ENCODE measurements at regions not wholly inside any gene's neighbourhood (a gene's known extent, or its start where the extent isn't known, plus 50 kb on each side); places are given as distances from the start of the nearest gene placed in this dataset.
"Not testable (repeated sequence)": the region's sequence is repeated elsewhere in the genome, so short reads cannot be mapped to it uniquely, and the experiment has no call there.

DNA sequence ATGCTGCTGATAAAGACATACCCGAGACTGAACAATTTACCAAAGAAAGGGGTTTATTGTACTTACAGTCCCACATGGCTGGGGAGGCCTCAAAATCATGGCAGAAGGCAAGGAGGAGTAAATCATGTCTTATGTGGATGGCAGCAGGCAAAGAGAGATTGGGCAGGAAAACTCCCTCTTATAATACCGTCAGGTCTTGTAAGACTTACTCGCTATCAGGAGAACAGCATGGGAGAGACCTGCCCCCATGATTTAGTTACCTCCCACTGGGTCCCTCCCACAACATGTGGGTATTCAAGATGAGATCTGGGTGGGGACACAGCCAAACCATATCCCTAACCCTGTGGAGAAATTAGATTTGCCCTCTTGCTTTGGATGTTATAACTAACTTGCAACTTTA lies 1068.0 kb upstream of the ZEB2 start:
- DNase-seq (ENCODE audit: low spot score), result no peak

DNA sequence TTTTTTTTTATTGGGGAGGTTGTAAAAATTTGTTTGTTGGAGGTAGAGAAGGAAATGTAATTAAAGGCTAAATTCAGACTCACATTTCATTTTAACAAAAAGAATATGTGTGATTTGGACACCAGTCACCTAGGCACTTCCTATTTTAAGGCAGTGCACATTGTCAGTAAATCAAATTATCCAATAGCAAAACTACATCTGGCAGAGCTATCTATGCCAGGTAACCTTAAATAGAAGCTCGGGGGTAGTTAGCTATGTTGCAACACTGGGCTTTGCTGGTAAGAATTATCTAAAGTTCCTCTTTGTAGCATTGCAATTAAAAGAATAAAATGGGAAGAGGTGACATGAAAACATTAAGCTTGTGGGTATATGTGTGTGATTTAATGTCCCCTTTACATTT lies 1064.4 kb upstream of the ZEB2 start:
- DNase-seq (ENCODE audit: low spot score), result no peak

DNA sequence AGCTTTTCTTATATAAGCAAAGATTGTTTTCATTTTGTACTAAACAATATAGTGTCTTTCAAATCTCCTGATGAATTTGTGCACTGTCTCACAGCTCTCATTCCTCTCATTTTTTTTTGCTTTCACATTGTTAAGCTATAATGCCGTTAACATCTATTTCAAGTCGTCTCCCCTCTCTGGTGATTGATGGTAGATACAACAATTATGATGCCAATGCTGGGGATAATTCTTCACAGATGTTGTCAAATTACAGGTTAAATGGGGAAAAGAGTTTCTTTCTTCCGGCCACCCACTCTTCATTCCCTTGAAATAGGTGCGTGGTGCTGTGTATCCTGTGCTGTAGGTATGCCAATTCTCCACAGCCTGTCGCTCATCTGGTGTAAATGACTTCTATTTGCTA lies 1053.7 kb upstream of the ZEB2 start:
- DNase-seq (ENCODE audit: low spot score), result no peak

DNA sequence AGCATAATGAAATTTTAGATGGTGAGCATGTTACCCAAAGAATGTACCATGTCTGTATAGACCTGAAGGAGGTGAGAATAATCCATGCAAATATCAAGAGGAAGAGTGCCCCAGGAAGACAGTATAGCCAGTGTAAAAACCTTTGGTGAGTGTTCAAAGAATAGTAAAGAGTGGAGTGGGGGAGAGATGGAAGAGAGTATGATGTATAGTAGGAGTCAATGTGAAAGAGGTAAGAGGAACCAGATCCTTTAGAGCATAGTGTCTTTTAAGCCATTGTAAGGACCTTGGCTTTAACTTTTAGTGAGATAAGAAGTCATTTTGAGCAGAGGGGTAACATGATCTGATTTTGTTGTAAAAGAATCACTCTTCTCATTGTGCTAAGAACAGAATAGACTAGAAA lies 1052.3 kb upstream of the ZEB2 start:
- DNase-seq (ENCODE audit: low spot score), result no peak

DNA sequence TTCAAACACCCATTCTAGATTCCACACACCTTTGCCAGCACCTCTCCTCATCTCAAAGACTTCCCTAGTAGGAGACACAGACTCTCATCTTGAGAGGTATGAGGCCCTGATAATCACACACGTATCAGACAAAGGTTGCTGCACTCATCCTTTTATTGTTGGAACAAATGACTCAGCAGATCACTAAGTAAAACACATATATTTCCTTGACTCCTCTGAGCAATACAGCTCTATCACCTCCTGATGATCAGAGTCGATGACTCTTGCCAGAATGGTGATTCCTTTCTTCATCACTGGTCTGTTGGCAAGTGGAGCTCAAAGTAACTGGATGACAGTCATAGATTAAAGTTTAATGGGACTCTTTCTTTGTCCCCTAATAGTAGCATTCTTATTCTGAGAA lies 1049.2 kb upstream of the ZEB2 start:
- DNase-seq (ENCODE audit: low spot score), result no peak

DNA sequence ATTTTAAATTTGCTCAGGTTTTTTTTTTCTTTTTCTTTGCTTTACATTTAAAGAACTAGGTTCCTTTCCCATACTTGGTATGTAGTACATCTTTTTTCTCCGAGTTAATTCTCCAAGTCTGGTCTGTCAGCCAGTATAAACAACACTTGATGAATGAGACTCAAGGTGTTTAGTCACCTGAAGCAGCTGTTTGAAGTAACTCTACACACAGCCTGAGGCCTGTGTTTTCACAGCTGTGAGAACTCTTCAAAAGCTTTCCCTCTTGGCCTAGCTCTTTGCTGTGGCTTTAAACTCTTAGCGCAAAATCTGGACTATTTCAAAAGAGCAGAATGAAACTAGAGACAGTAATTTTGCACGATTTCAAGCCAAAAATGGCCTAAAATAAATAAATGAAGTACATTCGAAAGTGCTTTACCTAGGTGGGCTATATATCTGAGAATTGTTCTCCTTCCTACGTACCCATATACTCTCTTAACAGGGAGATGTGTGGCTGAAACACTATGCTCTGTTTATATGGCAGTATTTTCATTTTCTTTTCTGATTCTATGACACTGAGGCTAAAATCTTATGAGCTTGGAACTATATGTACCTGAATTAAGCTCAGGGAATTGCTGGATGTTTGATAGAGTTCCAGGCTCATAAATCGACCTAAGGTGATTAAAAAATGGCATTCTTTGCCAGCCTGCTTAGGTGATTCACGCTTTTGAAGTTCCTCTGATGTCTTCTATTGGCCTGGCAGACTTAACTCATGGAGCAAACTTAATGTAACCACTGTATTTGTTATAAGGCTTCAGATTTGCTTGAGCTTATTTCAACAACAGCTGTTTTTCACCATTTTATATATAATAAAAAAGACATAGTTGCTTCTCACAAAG lies 1044.1 kb upstream of the ZEB2 start:
- DNase-seq (ENCODE audit: low spot score), result no peak

DNA sequence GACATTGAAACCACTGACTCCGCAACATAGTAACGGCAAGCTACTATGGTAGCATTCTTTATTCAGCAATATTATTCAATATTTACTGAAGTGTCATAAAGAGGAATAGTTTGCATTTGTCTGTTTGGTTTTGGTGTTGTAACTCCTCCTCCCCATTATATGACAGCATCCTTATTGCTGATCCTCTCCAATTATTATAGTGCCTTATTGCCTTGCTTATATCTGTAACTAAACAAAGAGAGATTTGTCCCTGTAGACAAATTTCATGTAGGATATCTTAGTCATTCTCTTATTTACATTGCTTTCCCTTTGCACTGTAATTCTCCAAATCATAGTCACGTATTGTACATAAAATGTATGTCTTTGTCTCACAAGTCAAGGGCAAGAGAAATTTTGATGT lies 1041.2 kb upstream of the ZEB2 start:
- DNase-seq (ENCODE audit: low spot score), result no peak

DNA sequence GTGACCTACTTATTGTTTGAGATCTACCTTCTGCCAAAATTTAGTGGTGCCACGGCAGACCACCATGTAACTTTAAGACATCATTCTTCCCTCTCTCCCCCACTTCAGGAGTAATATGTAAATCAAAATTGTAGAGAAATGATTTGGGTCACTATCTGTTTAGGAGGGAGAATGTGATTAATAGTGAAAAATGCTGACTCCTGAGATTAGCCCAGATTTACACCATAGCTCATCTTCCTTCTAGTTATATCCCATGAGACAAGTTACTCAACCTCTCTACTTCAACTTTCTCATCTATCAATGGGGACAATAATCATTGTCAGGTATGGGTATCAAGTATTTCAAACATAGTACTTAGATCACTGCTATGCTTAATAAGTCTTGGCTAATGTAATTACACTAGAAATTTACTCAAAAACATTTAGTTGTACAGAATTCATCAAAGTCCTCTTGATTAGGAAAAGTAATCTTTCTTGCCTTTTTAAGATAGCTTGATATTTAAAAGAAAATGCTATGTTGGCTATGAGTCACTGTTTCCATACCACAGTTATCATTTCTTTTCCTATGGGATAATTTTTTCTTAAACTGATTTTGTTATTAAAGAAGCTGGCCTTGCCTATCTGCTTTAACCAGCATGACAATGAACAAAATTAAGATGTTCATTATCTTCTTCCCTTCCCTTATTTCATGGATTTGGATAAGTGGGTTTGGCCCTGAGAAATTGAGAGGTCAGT lies 1038.9 kb upstream of the ZEB2 start:
- no peak for DNase-seq (ENCODE audit: low spot score)

DNA sequence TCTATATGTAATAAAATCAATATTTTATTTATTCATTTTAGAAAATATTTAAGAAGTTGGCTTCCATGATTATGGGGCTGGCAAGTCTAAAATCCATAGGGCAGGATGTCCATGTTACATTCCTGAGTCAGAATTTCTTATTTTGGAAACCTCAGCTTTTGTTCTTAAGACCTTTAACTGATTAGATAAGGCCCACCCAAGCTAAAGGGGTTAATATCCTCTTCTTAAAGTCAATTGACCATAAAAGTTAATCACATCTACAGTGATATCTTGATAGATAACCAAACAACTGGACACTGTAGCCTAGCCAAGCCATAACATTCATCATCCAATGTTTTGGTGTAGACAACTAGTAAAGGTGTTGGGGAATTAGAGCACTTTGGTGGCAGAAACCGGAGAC lies 1035.4 kb upstream of the ZEB2 start:
- no peak for DNase-seq (ENCODE audit: low spot score)

DNA sequence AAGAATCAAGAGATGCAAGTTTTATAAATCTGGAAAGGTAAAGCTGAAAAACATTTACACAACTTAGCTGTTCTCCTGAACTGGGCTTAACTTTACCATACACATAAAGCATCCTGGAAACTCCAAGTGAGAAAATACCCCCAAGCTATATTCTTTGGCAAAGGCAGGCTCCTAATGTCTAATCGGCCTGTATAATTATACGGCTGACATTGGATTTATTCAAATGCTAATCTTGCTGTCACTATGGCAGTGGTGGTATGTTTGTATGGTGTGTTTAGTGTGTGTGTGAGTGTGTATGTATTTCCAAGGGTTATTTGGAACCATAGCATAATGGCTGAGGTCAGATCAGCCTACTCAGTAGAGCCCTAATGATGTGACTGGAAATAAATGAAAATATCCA lies 1031.8 kb upstream of the ZEB2 start:
- no peak for DNase-seq (ENCODE audit: low spot score)

DNA sequence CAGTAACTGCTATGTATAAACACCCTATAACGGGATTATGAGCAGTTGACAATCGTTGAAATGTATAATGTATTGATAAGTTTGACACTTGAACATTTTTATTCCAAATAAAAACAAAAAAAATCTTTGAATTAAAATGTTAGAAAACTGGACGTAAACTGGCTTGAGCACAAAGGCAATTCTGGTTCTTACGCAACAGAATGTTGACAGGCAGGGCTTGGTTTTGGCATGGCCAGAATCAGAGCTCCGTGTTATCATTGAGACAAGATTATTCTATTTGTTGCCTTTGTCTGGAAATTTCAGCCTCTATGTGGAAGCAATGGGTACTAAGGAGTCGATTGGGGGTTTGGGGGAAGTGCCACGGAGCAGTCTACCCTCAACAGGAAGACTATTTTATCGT lies 1028.6 kb upstream of the ZEB2 start:
- no peak for DNase-seq (ENCODE audit: low spot score)

DNA sequence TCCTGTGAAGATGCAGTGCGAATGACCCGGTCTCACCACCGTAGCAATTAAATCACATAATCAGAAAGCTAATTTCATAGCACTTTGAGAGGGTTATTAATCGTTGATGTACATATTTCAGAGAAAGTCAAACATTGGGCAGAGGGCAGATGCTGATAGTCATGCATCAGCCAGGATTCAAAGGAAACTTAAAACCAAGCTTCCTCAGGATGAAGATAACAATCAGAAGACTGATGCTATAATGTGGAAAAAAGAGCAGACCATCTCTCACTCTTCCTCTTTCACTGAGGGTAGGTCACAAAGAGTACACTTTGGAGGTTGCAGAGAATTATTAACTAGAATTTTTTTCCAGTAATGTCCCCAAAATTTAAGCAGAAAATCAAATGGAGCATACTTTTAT lies 1027.7 kb upstream of the ZEB2 start:
- DNase-seq (ENCODE audit: low spot score), result no peak

DNA sequence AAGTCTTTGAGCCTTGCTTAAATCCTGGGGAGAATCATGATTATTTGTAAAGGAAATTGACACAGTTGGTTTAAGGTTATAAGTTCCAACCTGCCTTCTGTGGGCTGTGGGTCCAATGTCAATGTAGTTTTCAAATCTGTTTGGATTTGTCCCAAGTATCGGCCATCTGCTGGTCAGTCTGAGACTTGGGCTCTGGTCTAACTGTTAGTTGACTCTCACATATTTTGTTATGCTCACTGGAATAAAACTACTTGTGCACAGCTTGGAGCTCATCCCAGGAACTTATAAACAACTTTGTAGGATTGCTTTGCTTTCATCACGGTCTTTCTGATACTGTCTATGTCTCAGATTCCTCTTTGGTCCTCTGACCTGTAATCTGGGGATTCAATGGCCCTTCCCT lies 1026.2 kb upstream of the ZEB2 start:
- DNase-seq (ENCODE audit: low spot score), result peak; percentile 4

DNA sequence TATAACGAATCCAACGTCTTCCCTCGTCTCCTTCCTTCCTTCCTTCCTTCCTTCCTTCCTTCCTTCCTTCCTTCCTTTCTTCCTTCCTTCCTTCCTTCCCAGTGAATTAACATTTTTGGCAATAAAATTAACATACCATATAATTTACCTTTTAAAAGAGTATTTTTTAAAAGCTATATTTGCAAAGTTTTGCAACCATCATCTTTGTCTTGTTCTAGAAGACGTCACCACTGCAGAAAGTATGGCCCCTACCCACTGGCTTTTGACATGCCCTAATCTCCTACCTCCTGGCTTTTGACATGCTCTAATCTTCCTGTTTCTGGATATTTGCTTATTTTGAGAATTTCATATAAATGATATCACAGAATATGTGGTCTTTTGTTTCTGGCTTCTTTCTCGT lies 1023.9 kb upstream of the ZEB2 start:
- no peak for DNase-seq (ENCODE audit: low spot score)

DNA sequence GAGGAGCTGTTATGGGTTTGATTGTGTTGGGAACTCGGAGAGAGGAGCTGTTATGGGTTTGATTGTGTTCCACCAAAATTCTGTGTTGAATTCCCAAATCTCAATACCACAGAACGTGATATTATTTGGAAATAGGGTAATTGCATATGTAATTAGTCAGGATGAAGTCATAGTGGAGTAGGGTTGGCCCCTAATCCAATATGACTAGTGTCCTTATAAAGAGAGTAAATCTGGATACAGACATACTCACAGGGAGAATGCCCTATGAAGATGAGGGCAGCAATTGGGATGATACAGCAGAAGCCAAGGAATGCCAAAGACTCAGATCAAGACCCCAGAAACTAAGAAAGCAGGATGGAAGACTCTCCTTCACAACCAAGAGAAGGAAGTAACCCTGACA lies 1023.2 kb upstream of the ZEB2 start:
- no peak for DNase-seq (ENCODE audit: low spot score)

DNA sequence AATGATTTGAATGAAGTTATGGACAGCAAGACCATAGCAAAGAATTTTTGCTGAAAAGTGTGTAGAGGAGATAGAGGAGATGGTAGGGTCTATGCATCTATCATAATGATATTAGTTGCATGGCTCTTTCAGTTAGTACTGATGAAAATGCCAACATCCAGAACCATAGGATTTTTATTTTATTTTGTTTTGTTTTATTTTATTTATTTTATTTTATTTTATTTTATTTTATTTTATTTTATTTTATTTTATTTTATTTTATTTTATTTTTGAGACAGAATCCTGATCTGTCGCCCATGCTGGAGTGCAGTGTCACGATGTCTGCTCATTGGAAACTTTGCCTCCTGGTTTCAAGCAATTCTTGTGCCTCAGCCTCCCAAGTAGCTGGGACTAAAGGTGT lies 1021.1 kb upstream of the ZEB2 start:
- DNase-seq (ENCODE audit: low spot score), result no peak

DNA sequence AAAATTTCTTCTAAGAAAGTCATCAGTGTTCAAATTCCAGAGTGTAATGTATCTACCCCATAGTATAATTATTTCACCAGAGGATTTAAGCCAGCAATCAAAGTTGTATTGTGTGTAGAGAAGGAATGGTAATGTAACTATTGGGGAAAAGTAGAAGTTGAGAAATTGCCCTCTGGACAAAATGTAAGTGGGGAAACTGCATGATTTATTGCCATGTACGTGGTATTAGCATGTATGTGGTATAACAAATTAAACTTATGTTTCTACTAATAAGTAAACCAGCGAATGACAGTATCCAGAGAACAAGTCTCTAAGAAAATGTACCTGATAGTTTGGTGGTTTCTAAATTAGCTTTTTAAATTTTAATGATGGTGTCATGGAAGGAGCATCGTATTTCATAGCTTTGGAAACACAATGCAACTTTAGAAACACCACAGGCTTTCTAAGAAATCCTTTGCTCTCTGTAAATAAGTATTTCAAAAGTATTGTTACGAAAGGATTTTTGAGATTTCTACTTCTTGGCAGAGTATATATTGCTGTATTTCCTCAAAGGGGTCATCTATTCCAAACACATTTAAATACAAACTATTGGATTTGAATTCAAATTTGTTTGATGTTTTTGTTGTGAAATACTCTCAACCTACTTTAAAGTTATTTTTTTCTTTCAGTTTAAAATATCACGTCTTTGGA lies 1018.9 kb upstream of the ZEB2 start:
- no peak for DNase-seq (ENCODE audit: low spot score)

DNA sequence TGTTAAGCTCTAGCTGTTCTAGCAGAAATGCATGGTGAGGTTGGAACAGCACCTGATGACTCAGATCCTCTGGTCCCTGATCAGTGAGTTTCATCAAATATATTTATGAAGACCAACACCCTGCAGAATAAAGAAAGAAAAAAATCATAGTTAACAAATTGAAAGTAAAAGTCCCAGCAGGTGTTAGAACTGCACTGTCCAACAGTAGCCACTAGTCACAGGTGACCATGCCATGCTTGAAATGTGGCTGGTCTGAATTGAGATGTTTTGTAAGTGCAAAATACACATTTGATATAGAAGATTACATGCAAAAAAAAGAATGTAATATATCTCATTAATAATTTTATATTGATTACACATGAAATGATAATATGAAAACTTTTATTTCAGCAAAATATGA lies 1010.7 kb upstream of the ZEB2 start:
- no peak for DNase-seq (ENCODE audit: low spot score)

DNA sequence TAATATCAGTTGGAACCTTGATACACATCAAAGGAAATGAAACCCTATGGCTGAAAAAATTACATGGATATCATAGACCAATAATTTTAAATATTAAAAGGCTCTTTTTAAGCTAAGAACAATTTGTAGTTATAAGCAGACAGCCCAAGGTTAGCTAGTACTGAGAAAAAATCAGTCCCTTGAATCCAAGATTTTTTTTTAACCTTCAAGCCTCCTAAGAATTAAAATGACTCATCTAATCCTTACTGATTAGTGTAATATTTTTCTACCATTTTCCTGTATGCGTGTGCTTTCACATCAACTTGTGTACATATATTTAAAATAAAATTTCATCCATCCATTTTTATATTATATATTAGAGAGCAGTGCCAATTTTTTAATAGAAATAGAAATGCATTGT lies 1004.9 kb upstream of the ZEB2 start:
- no peak for DNase-seq (ENCODE audit: low spot score)

DNA sequence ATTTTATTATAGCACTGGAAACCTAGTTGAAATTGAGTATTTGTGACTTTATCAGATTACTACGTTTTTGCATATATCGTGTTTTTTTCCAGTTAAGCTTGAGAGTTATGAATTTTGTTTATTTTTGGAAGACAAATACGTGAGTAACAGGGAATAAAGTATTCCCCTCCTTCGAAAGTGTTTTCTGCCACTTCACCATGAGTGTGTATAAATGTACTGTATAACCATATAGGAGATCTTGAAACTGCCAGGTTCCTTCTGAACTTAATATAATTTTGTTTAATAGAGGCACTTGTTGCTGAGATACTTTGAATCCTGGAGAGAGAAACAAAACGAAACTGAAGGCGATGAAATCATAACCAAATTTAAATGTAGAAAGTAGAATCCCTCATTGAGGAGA lies 1004.4 kb upstream of the ZEB2 start:
- DNase-seq (ENCODE audit: low spot score), result no peak

DNA sequence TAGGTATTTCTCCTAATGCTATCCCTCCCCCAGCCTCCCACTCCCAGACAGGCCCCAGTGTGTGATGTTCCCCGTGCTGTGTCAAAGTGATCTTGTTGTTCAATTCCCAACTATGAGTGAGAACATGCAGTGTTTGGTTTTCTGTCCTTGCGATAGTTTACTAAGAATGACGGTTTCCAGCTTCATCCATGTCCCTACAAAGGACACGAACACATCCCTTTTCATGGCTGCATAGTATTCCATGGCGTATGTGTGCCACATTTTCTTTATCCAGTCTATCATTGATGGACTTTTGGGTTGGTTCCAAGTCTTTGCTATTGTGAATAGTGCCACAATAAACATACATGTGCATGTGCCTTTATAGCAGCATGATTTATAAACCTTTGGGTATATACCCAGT lies 999.3 kb upstream of the ZEB2 start:
- DNase-seq (ENCODE audit: low spot score), result not testable (repeated sequence)

DNA sequence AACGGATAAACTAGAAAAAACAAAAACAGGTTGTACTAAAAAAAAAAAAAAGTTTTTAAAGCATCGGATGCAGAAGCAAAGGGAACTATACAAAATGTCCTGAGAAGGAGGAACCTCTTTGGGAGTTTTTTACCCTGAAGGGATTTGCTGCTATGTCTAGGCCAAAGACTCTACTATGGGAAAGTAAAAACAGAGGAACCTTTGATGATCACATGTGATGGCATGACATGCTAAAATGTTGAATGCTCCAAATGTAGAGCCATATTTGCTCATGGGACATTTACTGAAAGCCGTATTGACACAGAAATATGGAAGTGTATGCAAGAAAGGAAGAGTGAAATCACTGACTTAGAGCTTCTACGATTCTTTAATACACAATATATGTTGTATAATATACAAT lies 992.0 kb upstream of the ZEB2 start:
- DNase-seq (ENCODE audit: low spot score), result no peak

DNA sequence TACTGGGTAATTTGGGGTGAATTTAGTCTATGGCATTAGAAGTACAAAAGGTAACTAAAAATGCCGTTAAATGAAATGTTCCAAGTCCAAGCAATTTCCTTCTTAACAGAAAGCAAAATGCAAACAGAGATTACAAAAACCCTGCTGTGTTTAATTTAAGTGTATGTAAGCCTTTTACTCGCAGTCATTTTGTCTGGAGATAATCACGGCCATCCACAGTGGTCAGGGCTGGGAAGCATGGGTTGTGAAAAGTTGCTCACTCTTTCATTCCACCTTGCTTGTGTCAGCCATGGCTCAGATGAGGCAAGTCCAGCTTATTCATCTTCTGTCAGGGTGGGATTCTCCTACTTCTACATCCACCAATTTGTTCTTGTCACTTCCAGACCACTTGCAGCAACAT lies 983.6 kb upstream of the ZEB2 start:
- no peak for DNase-seq (ENCODE audit: low spot score)

All from GM03348 (cell line).